ENCODE measurements at regions not wholly inside any gene's neighbourhood (a gene's known extent, or its start where the extent isn't known, plus 50 kb on each side); places are given as distances from the start of the nearest gene placed in this dataset.

DNA sequence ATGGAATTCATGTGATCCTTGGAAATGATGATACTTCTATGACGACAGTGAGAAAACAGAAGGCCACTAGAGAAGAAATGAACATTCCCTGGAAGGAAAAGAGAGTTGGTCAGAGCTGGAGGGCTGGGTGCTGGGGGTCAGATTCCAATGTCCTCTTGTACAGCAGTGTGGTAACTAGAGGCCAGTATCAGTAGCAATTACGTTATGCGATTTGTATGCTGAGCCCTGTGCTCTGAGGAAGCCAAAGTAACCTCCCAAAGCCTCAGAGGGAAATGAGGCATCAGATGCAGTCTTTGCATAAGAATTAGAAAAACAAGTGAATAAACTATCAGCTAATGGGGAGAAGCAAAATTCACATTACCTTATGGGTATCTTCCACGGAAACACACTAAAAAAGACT is 65.5 kb upstream of the SLC4A11 start:
- TF ChIP-seq, protein P1, sequence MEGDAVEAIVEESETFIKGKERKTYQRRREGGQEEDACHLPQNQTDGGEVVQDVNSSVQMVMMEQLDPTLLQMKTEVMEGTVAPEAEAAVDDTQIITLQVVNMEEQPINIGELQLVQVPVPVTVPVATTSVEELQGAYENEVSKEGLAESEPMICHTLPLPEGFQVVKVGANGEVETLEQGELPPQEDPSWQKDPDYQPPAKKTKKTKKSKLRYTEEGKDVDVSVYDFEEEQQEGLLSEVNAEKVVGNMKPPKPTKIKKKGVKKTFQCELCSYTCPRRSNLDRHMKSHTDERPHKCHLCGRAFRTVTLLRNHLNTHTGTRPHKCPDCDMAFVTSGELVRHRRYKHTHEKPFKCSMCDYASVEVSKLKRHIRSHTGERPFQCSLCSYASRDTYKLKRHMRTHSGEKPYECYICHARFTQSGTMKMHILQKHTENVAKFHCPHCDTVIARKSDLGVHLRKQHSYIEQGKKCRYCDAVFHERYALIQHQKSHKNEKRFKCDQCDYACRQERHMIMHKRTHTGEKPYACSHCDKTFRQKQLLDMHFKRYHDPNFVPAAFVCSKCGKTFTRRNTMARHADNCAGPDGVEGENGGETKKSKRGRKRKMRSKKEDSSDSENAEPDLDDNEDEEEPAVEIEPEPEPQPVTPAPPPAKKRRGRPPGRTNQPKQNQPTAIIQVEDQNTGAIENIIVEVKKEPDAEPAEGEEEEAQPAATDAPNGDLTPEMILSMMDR (IDR thresholded peaks at IDR 0.05 in 2 of 3, conservative IDR thresholded peaks at IDR 0.05 in 1 of 3; ENCODE audit: control insufficient read depth in 2 of 3, extremely low read depth in 1 of 3, insufficient read depth in 1 of 3, low read depth in 3 of 3, low read length in 3 of 3), result no peak
- TF ChIP-seq EZH2 (IDR thresholded peaks at IDR 0.05; ENCODE audit: borderline replicate concordance, control insufficient read depth, low read depth, low read length) (no peak), SPI1 (IDR thresholded peaks at IDR 0.05; ENCODE audit: borderline replicate concordance, insufficient read depth, low read depth, low read length) (no peak), POU2F2 (IDR thresholded peaks at IDR 0.05; ENCODE audit: borderline replicate concordance, low read depth, low read length) (no peak), POLR2AphosphoS5 (IDR thresholded peaks at IDR 0.05; ENCODE audit: low read length) (no peak), HDAC2 (IDR thresholded peaks at IDR 0.05) (no peak), EP300 (IDR thresholded peaks at IDR 0.05; ENCODE audit: borderline replicate concordance in 1 of 2, control insufficient read depth in 1 of 2, low read depth in 2 of 2, low read length in 2 of 2) (no peak), NR2F1 (conservative IDR thresholded peaks at IDR 0.05) (no peak), NFIC (IDR thresholded peaks at IDR 0.05; ENCODE audit: low read depth, low read length) (no peak), SMARCA5 (IDR thresholded peaks at IDR 0.05) (no peak)
- TF ChIP-seq, protein P2, sequence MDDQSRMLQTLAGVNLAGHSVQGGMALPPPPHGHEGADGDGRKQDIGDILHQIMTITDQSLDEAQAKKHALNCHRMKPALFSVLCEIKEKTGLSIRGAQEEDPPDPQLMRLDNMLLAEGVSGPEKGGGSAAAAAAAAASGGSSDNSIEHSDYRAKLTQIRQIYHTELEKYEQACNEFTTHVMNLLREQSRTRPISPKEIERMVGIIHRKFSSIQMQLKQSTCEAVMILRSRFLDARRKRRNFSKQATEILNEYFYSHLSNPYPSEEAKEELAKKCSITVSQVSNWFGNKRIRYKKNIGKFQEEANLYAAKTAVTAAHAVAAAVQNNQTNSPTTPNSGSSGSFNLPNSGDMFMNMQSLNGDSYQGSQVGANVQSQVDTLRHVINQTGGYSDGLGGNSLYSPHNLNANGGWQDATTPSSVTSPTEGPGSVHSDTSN (IDR thresholded peaks at IDR 0.05; ENCODE audit: insufficient replicate concordance, low read depth, low read length), result no peak
